GM21381 (cell line): ENCODE measurements at regions not wholly inside any gene's neighbourhood (a gene's known extent, or its start where the extent isn't known, plus 50 kb on each side); places are given as distances from the start of the nearest gene placed in this dataset.
"Not testable (repeated sequence)": the region's sequence is repeated elsewhere in the genome, so short reads cannot be mapped to it uniquely, and the experiment has no call there.

ENCODE experiments used
- ATAC-seq: cut with Tn5 transposase; IDR thresholded peaks from one replicate; pipeline ENCODE4 v1.9.1; 2021; ENCODE audit warnings: mild to moderate bottlenecking, moderate library complexity; ENCODE audit not compliant: unreplicated experiment

GRCh38 chr13:111006506-111007031 is 91.7 kb upstream of the ANKRD10 start:
- no peak for ATAC-seq

GRCh38 chr13:111005808-111006505 is 91.1 kb upstream of the ANKRD10 start:
- ATAC-seq = no peak

GRCh38 chr13:111005364-111005763 is 90.5 kb upstream of the ANKRD10 start:
- ATAC-seq = no peak

GRCh38 chr13:111004444-111004843 is 89.6 kb upstream of the ANKRD10 start:
- ATAC-seq = no peak

- no peak for ATAC-seq
Measured at GRCh38 chr13:111001636-111002035, 86.8 kb upstream of the ANKRD10 start.

- no peak for ATAC-seq
Measured at GRCh38 chr13:110993788-110994187, 78.9 kb upstream of the ANKRD10 start.

GRCh38 chr13:110991991-110992508 is 77.2 kb upstream of the ANKRD10 start:
- no peak for ATAC-seq

- ATAC-seq = no peak
Measured at GRCh38 chr13:110989331-110989730, 74.5 kb upstream of the ANKRD10 start.

- no peak for ATAC-seq
Measured at GRCh38 chr13:110985541-110985940, 70.7 kb upstream of the ANKRD10 start.

- ATAC-seq = no peak
Measured at GRCh38 chr13:110984798-110985197, 69.9 kb upstream of the ANKRD10 start.

GRCh38 chr13:110984381-110984780 is 69.5 kb upstream of the ANKRD10 start:
- ATAC-seq = no peak

GRCh38 chr13:110983241-110983640 is 68.4 kb upstream of the ANKRD10 start:
- ATAC-seq = no peak

GRCh38 chr13:110981379-110981778 is 66.5 kb upstream of the ANKRD10 start:
- ATAC-seq = no peak

GRCh38 chr13:110980921-110981320 is 66.1 kb upstream of the ANKRD10 start:
- no peak for ATAC-seq

GRCh38 chr13:110979149-110979548 is 64.3 kb upstream of the ANKRD10 start:
- ATAC-seq = not testable (repeated sequence)

- no peak for ATAC-seq
Measured at GRCh38 chr13:110978390-110978789, 63.5 kb upstream of the ANKRD10 start.

- ATAC-seq = no peak
Measured at GRCh38 chr13:110976785-110977184, 61.9 kb upstream of the ANKRD10 start.

- no peak for ATAC-seq
Measured at GRCh38 chr13:110973007-110973700, 58.3 kb upstream of the ANKRD10 start.

GRCh38 chr13:110971486-110971885 is 56.6 kb upstream of the ANKRD10 start:
- ATAC-seq = no peak

GRCh38 chr13:110967156-110967855 is 52.4 kb upstream of the ANKRD10 start:
- ATAC-seq = not testable (repeated sequence)

- ATAC-seq = no peak
Measured at GRCh38 chr13:110965755-110966134, 50.9 kb upstream of the ANKRD10 start.
